Effector memory CD8-positive, alpha-beta T cell (primary cell): ENCODE measurements at regions not wholly inside any gene's neighbourhood (a gene's known extent, or its start where the extent isn't known, plus 50 kb on each side); places are given as distances from the start of the nearest gene placed in this dataset.

Source experiments
- ATAC-seq: fragments of 150-1000 bp; cut with Tn5 transposase; replicated peaks from 2 replicates; pipeline ENCODE4 v1.10.0; 2021; ENCODE audit warnings: mild to moderate bottlenecking, moderate library complexity
- DNase-seq, 3 experiments: peaks; one replicate each; pipeline ENCODE4 v3.0.0; 2021
- H3K27ac Mint-ChIP-seq, 2 donors: one replicate each; pipeline ENCODE4 v1.8.0; 2022; ENCODE audit warnings: mild to moderate bottlenecking in 2 of 2, mixed read lengths in 2 of 2, moderate library complexity in 2 of 2
- H3K27me3 Mint-ChIP-seq, 2 donors: one replicate each; pipeline ENCODE4 v1.8.0; 2022; ENCODE audit warnings: mixed read lengths in 2 of 2
- H3K36me3 Mint-ChIP-seq: one replicate; pipeline ENCODE4 v1.8.0; 2022; ENCODE audit warnings: mild to moderate bottlenecking, moderate library complexity, mixed read lengths; ENCODE audit not compliant: insufficient read depth
- H3K4me1 Mint-ChIP-seq, 2 donors: one replicate each; pipeline ENCODE4 v1.8.0; 2022; ENCODE audit warnings: low read depth in 2 of 2, mixed read lengths in 2 of 2
- H3K4me3 Mint-ChIP-seq, 2 donors: one replicate each; pipeline ENCODE4 v1.8.0; 2022; ENCODE audit warnings: mild to moderate bottlenecking in 2 of 2, mixed read lengths in 2 of 2, moderate library complexity in 2 of 2
- H3K9me3 Mint-ChIP-seq, 2 donors: one replicate each; pipeline ENCODE4 v1.8.0; 2022; ENCODE audit warnings: mixed read lengths in 2 of 2

DNA sequence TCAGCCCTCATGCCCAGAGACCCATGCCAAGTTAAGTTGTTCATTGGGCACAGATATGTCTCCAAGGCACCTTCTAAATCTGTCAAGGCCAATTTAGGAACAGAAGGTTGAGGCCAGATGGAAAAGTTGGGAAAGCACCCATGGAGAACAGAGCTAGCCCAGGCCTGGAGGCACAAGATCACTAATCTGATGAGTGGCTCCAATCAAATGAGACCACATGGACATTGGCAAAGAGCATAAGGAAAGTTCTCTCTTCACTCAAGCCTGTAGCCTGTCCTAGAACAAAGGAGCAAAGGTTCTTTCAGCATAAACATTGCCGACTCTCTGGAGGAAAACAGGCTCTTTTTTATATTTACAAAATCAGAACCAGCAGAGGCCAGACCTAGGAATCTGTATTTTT lies 154.8 kb downstream of the RNF152 start:
- ATAC-seq (no peak), DNase-seq (no peak)
- Mint-ChIP-seq H3K27ac (no peak overlapping the region), H3K36me3 (peaks cover 3% of the 10 kb centered on the region), H3K27me3 (peaks cover 4 to 11% of the 10 kb centered on the region in 2 donors), H3K4me3 (no peak overlapping the region), H3K9me3 (no peaks in the 10 kb centered on the region), H3K4me1 (no peaks in the 10 kb centered on the region)

DNA sequence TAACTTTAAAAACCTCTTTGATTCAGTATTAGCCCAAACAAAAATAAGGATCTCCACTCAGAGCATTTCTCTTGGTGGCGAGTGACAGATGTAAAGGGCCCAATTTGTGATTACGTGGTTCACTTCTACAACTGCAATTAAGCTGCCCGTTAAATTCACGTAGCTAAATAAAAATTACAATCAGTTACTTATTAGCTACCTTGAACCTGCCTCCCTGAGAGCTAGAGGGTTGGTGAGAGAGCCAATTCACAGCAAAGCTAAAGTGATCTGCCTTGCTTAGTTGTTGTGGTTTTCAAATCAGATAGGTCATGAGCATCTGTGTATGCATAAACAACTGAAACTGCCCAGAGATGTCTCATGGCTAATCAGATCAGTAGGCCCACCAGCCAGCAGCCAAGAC lies 156.7 kb downstream of the RNF152 start:
- Mint-ChIP-seq H3K27ac (no peak overlapping the region), H3K27me3 (peaks cover 4 to 17% of the 10 kb centered on the region in 2 donors), H3K9me3 (no peaks in the 10 kb centered on the region), H3K4me1 (no peaks in the 10 kb centered on the region), H3K4me3 (no peak overlapping the region), H3K36me3 (peaks cover 3% of the 10 kb centered on the region)
- DNase-seq, result no peak
- ATAC-seq, result no peak

DNA sequence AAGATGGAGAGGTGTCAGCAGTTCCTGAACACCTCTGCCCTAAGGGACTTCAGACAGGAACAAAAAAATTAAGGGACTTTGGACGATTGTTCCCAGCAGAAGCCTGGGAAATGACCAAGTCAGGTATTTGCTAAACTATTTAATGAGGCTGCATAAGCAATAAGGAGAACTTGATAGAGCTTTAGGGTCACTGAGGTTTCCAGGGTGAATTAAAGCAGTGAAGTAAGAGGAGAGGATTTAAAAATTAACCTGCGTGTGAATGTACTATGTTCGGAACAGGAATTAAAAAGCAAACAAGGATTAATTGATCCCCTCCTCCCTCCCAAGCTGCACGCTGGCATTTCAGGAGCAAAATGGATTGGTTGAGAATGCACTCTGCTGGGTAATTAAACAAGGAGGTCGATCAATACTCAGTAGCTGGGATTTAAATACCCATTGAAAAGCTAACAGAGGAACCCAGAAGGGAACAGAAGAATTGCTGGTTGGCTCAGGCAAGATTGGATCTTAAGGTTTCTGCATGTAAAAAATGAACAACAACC lies 157.2 kb downstream of the RNF152 start:
- H3K9me3 Mint-ChIP-seq, result no peaks in the 10 kb centered on the region
- peaks cover 3% of the 10 kb centered on the region for H3K36me3 Mint-ChIP-seq
- no peak overlapping the region for H3K27ac Mint-ChIP-seq
- no peak overlapping the region for H3K4me3 Mint-ChIP-seq
- peaks cover 4 to 17% of the 10 kb centered on the region in 2 donors for H3K27me3 Mint-ChIP-seq
- no peak for ATAC-seq
- no peak for DNase-seq
- H3K4me1 Mint-ChIP-seq, result no peaks in the 10 kb centered on the region

DNA sequence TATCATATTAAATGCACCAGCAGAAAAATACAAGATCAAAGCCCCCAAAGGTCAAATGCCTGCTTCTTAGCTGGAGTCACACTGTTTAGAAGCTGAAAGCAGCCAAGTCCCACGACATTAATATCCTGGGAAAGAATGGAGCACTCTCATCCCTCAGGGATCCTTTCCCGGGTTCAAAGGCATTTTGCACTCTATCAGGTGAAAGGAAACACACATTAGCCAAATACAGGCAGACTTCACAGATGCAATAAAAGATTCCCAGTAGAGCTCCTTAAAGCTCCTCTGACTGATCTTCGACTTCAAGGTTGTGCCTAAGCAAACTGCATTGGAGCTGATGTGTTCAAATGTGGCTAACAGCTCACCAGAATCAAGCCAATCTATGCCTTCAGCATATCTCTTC lies 158.4 kb downstream of the RNF152 start:
- H3K9me3 Mint-ChIP-seq, result no peaks in the 10 kb centered on the region
- peaks cover 1% of the 10 kb centered on the region for H3K36me3 Mint-ChIP-seq
- H3K27ac Mint-ChIP-seq, result no peak overlapping the region
- no peak overlapping the region for H3K4me3 Mint-ChIP-seq
- ATAC-seq (no peak), DNase-seq (no peak)
- no peaks in the 10 kb centered on the region for H3K4me1 Mint-ChIP-seq
- peaks cover 4 to 17% of the 10 kb centered on the region in 2 donors for H3K27me3 Mint-ChIP-seq

DNA sequence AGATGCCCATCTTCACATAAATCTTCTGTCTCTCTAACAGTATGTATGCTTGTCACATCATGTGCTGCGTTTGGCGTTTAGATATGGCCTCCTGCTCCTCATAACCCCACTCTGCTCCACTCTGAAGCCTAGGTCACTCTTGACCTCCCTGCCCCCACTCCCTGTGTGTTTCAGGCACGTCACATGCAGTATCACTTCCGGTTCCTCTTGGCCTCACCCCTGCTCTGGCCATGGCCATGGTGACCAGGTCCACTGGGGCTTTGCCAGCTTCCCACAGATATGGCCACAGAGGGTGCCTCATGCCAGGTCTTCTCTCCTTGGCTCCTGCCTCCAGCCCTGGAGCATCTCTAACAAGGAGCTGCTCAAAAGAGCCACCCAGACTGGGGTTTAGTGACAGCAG lies 160.0 kb downstream of the RNF152 start:
- H3K27ac Mint-ChIP-seq, result no peak overlapping the region
- ATAC-seq, result no peak
- no peak for DNase-seq
- H3K4me1 Mint-ChIP-seq, result no peaks in the 10 kb centered on the region
- H3K9me3 Mint-ChIP-seq, result no peaks in the 10 kb centered on the region
- H3K4me3 Mint-ChIP-seq, result no peak overlapping the region
- H3K27me3 Mint-ChIP-seq, result peaks cover 4 to 17% of the 10 kb centered on the region in 2 donors
- H3K36me3 Mint-ChIP-seq, result no peaks in the 10 kb centered on the region

DNA sequence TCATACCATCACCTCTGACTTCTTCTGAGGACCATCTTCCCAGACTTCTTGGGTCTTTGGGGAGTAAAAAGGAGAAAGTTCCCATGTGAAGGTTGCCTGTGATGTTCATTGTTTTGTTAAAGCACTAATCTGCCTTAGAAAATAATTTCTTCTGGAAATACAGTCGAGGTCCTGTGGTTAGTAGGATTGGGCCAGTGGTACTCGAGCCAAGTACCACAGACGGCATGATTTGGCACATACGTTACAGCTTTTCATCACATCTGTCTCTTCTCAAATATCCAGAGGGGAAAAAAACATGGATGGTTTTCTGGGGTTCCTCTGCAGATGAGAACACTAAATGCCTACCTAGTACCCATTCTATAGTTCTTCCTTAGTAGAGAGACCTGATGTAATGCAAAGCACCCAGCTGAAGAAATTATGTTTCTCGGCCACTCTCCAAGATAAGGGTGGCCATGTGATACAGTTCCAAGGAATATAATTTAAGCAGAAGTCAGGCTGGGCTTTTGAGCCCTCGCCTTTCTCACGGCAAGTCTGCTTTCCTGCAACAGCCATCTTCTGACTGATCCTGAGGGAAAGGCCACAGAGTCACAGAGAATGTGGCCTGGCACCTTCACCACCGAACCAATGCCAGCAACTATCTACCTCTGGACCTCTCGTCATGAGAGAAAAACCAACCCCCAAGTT lies 161.0 kb downstream of the RNF152 start:
- DNase-seq (no peak), ATAC-seq (no peak)
- Mint-ChIP-seq H3K4me1 (no peaks in the 10 kb centered on the region), H3K4me3 (no peak overlapping the region), H3K27ac (no peak overlapping the region), H3K9me3 (peaks cover 0 to 3% of the 10 kb centered on the region in 2 donors), H3K36me3 (no peaks in the 10 kb centered on the region), H3K27me3 (peaks cover 4 to 17% of the 10 kb centered on the region in 2 donors)

DNA sequence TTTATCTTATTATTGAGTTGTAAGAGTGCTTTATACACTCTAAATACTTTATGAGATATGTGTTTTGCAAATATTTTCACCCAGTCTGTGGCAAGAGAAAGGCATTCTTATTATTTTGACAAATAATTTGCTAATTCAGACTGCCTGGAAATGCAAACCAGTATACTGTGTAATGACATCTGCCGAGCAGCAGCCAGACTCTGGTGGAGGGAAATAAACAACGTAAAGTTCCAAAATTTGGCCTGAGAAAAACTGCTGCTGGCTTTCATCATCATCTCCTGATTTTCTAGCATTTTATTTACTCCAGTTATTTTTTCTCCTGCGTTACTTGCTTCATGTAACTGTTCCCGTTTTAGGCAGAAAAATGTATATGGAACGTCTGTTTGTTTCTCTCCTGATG lies 161.6 kb downstream of the RNF152 start:
- peaks cover 0 to 3% of the 10 kb centered on the region in 2 donors for H3K9me3 Mint-ChIP-seq
- no peak for DNase-seq
- H3K4me3 Mint-ChIP-seq, result no peak overlapping the region
- H3K36me3 Mint-ChIP-seq, result no peaks in the 10 kb centered on the region
- peaks cover 4 to 17% of the 10 kb centered on the region in 2 donors for H3K27me3 Mint-ChIP-seq
- no peak overlapping the region for H3K27ac Mint-ChIP-seq
- no peaks in the 10 kb centered on the region for H3K4me1 Mint-ChIP-seq
- no peak for ATAC-seq

DNA sequence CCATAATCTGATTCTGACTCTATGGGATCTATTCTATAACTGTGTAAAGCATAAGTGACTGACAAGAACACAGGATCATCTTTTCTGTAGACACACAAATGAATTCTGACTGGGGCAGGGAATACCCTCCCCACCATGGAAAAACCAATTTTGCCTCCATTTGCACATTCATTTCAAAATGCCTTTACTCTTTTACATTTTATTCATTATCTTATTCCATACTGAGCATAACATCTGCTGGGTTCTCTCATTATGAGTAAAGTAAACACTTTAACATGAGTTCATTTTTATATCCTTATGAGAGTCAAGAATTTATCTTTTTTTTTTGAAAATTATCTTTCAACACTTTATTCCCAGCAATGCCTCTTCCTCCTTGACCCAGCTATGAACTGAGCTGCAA lies 163.5 kb downstream of the RNF152 start:
- no peak overlapping the region for H3K4me3 Mint-ChIP-seq
- no peaks in the 10 kb centered on the region for H3K4me1 Mint-ChIP-seq
- no peak overlapping the region for H3K27ac Mint-ChIP-seq
- DNase-seq (no peak), ATAC-seq (no peak)
- peaks cover 0 to 3% of the 10 kb centered on the region in 2 donors for H3K9me3 Mint-ChIP-seq
- no peaks in the 10 kb centered on the region for H3K36me3 Mint-ChIP-seq
- H3K27me3 Mint-ChIP-seq, result peaks cover 0 to 9% of the 10 kb centered on the region in 2 donors

DNA sequence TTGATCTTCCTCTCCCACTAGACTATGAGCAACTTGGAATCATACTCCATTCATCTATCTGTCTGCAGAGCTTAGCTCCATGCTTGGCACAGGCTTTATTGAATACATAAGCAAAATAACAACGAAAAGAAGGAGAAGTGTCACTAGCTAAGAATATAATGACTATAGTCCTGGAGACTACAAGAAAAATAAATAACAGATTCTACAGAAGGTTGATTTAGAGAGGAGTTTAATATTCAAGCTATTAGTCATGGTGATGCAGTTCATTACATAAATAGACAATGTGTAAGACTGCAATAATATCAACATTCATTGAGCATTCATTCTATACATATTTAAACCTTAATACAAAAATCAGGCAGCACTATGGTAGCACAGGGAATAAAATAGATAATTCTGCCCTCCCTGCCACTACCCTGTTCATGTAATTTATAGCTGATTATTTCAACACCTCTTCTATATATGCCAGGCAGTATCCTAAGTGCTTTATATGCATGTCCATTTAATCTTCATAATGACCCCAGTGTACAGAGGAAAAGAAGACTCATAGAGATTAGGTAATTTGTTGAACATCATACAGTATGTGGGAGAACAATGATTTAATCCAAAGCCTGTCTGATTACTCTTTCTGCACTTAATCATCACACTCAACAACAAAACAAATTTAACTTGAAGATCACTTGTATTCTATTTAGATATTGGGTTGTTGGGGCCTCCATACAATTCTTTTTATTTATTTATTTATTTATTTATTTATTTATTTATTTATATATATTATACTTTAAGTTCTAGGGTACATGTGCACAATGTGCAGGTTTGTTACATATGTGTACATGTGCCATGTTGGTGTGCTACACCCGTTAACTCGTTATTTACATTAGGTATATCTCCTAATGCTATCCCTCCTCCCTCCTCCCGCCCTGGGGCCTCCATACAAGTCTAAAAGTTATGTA lies 165.3 kb downstream of the RNF152 start:
- no peaks in the 10 kb centered on the region for H3K4me1 Mint-ChIP-seq
- H3K4me3 Mint-ChIP-seq, result no peak overlapping the region
- H3K27me3 Mint-ChIP-seq, result peaks cover 0 to under 1% of the 10 kb centered on the region in 2 donors
- no peak overlapping the region for H3K27ac Mint-ChIP-seq
- DNase-seq, result no peak
- H3K36me3 Mint-ChIP-seq, result no peaks in the 10 kb centered on the region
- ATAC-seq, result no peak
- H3K9me3 Mint-ChIP-seq, result peaks cover 0 to 3% of the 10 kb centered on the region in 2 donors

DNA sequence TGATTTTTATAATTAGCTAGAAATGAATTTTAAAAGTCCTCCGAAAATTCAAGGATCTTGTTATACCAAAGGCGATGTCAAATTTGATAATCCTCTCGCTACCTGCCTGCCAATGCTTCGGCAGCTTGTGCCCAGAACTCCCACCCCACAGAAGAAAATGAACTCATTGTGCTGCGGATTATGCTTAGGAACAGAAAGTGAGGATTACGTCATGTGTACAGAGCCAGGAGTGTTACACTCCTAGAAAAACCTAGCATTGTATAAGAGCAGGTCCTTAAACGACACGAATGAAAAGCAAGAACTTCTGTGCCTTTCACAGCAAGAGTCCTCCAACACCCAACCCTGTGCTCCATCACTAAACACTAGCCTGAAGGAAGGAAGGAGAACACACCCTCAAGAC lies 168.3 kb downstream of the RNF152 start:
- Mint-ChIP-seq H3K4me3 (no peak overlapping the region), H3K27me3 (no peaks in the 10 kb centered on the region), H3K4me1 (no peaks in the 10 kb centered on the region), H3K9me3 (peaks cover 0 to 3% of the 10 kb centered on the region in 2 donors), H3K36me3 (no peaks in the 10 kb centered on the region), H3K27ac (no peak overlapping the region)
- no peak for DNase-seq
- ATAC-seq, result no peak

DNA sequence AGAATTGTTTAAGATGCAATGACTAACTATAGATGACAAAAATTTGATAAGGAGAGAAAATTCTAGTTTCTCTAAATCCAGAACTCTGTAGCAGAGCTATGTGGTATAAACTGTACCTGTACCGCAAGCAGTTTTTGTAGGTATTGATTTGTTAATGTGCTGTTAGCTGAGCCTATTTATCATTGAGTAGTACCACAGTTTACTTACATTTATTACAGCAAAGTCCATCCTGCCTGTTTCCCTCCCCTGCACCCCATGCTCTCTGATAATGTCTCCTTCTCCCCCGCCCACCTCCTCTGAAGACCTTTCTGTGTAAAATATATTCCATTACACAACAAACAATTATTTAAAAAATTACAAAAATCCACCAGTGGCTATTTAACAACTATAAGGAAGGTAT lies 170.6 kb downstream of the RNF152 start:
- H3K4me1 Mint-ChIP-seq, result no peaks in the 10 kb centered on the region
- H3K9me3 Mint-ChIP-seq, result peaks cover 0 to 3% of the 10 kb centered on the region in 2 donors
- no peaks in the 10 kb centered on the region for H3K36me3 Mint-ChIP-seq
- H3K27ac Mint-ChIP-seq, result no peak overlapping the region
- ATAC-seq (no peak), DNase-seq (no peak)
- no peaks in the 10 kb centered on the region for H3K27me3 Mint-ChIP-seq
- H3K4me3 Mint-ChIP-seq, result no peak overlapping the region

DNA sequence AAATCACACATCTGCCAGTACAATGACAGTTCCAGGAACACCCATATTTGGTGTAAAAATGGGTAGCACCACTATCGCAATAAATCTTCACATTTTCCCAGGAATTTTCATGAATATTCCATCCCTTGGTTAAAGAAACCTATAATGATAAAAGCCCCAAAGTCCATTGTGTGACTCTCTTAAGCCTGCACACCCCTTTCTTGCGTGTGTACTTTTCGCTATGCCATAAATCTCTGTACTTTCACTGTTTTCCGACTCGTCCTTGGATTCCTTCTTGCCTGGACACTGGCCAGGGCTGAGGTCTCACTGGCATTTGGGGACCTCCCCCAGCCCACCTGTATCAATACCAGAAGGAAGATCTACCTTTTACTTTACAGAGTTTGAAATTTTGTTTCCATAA lies 172.3 kb downstream of the RNF152 start:
- Mint-ChIP-seq H3K9me3 (no peaks in the 10 kb centered on the region), H3K4me3 (no peak overlapping the region), H3K4me1 (no peaks in the 10 kb centered on the region), H3K27me3 (peaks cover 0 to 1% of the 10 kb centered on the region in 2 donors), H3K36me3 (no peaks in the 10 kb centered on the region), H3K27ac (no peak overlapping the region)
- no peak for ATAC-seq
- no peak for DNase-seq

DNA sequence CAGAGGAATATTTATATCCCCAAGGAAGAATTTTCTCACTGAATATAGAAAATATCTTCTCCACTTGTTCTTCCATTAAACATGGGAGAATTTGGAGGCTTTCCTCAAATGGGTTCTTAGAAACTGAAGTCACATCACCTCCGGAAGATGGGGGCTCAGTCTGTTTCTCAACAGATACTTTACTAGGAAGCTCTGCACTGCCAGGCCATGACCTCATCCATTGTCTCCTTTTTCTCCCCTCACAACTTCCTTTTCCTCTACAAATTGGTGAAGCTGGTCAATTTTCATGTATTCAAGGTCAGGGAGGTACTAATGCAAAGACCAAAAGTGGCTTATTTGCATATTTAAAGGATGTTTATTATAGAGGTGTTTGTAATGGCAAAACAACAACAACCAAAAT lies 173.1 kb downstream of the RNF152 start:
- Mint-ChIP-seq H3K36me3 (no peaks in the 10 kb centered on the region), H3K4me1 (no peaks in the 10 kb centered on the region), H3K27ac (no peak overlapping the region), H3K4me3 (no peak overlapping the region), H3K27me3 (peaks cover 0 to 8% of the 10 kb centered on the region in 2 donors), H3K9me3 (no peaks in the 10 kb centered on the region)
- ATAC-seq (no peak), DNase-seq (no peak)

DNA sequence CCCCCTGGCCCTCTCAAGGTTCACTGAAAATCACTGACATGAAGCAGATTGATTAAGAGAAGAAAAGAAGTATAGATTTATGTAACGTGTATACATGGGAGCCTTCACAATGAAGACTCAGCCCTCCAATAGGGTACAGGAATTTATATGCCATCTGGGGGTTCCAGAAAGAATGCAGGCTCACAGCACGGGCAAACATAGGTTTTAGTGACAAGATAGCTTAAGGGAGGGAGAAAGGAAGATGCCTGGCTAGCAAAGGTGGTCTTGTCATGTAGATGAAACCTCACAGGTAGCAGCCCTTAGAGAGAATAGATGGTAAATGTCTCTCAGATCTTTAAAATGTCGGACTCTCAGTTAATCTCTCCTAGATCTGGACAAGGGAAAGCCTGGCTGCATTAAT lies 173.9 kb downstream of the RNF152 start:
- ATAC-seq (no peak), DNase-seq (no peak)
- no peaks in the 10 kb centered on the region for H3K4me1 Mint-ChIP-seq
- H3K36me3 Mint-ChIP-seq, result no peaks in the 10 kb centered on the region
- peaks cover 0 to 8% of the 10 kb centered on the region in 2 donors for H3K27me3 Mint-ChIP-seq
- no peak overlapping the region for H3K4me3 Mint-ChIP-seq
- H3K27ac Mint-ChIP-seq, result no peak overlapping the region
- H3K9me3 Mint-ChIP-seq, result no peaks in the 10 kb centered on the region
